ENCODE measurements at regions not wholly inside any gene's neighbourhood (a gene's known extent, or its start where the extent isn't known, plus 50 kb on each side); places are given as distances from the start of the nearest gene placed in this dataset.

DNA sequence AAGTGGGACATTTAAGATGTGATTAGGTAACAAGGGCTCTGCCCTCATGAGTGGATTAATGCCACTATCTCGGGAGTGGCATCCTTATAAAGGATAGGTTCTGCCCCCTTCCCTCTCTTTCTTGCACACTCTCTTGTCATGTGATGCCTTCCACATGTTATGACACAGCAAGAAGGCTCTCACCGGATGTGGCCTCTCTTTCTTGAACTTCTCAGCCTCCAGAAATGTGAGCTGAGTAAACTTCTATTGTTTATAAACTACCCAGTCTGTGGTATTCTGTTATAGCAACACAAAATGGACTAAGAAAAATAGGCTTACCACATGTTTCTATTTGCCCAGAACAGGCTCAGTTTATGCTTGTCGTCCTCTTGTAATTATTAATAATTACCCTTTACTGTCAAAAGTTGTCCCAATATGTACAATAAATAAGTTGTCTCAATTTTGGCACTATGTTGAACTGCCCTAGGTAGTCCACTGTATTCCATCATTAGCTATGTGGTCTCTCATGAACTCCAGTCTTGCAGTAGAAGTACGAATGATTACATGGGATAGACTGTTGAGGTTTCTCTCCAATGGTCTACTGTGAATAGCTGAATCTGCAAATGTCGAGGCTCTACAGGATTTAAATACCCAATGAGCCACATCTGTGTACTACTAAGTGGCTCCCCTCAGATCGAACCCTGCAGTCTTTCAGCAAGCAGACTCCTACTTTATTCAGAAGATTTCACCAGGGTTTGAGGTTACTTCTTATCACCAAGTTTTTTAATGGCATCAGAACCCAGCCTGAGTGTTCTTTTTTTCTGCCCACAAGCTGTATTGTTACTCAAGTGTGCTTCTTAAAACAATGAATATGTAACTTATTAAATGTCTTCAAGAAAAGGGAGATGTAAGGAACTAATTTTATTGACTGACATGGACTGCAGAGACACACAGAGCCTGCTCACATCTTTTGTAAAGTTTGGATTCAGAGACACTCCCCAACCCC is 102.0 kb upstream of the LEF1 start:
- TF ChIP-seq, protein P1, sequence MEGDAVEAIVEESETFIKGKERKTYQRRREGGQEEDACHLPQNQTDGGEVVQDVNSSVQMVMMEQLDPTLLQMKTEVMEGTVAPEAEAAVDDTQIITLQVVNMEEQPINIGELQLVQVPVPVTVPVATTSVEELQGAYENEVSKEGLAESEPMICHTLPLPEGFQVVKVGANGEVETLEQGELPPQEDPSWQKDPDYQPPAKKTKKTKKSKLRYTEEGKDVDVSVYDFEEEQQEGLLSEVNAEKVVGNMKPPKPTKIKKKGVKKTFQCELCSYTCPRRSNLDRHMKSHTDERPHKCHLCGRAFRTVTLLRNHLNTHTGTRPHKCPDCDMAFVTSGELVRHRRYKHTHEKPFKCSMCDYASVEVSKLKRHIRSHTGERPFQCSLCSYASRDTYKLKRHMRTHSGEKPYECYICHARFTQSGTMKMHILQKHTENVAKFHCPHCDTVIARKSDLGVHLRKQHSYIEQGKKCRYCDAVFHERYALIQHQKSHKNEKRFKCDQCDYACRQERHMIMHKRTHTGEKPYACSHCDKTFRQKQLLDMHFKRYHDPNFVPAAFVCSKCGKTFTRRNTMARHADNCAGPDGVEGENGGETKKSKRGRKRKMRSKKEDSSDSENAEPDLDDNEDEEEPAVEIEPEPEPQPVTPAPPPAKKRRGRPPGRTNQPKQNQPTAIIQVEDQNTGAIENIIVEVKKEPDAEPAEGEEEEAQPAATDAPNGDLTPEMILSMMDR (IDR thresholded peaks at IDR 0.05; ENCODE audit: extremely low read depth in 1 of 2, insufficient read depth in 1 of 2, low read depth in 1 of 2, low read length in 2 of 2), result no peak
- TF ChIP-seq MYC (IDR thresholded peaks at IDR 0.05; ENCODE audit: low read depth, low read length), result no peak
- no peak for TF ChIP-seq POLR2AphosphoS5 (IDR thresholded peaks at IDR 0.05; ENCODE audit: insufficient read depth, low read depth, low read length)
- TF ChIP-seq EZH2 (IDR thresholded peaks at IDR 0.05; ENCODE audit: borderline replicate concordance, low read depth, low read length, severe bottlenecking), result no peak
- TF ChIP-seq JUN (IDR thresholded peaks at IDR 0.05; ENCODE audit: borderline replicate concordance, insufficient read depth, insufficient read length, low read depth), result no peak

Measured in endothelial cell of umbilical vein (primary cell).